ENCODE measurements at regions not wholly inside any gene's neighbourhood (a gene's known extent, or its start where the extent isn't known, plus 50 kb on each side); places are given as distances from the start of the nearest gene placed in this dataset.

DNA sequence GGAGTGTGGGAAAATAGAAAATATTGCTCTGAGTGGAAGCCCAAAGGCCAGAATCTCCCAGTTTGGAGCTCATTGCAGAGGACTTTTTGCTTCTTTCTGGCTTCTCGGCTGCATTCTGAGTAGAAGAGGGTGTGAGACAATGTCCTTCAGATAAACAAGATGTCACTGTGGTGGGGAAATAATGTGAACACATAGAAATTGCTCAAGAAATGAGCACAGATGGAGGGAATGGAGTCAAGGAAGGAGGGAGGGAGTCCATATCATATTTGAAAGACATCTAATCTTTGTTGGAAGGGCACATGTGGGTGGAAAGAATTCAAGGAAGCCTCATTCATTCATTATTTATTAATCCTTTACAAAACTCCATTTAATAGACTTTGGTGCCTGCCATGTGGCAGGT lies 145.3 kb downstream of the FAM43A start:
- TF ChIP-seq POLR2A (IDR thresholded peaks at IDR 0.05) (no peak), CTCF (IDR thresholded peaks at IDR 0.05 in 4 of 5, conservative IDR thresholded peaks at IDR 0.05 in 1 of 5) (no peak)

Measured in gastrocnemius medialis (tissue), 4 donors.